ENCODE measurements at regions not wholly inside any gene's neighbourhood (a gene's known extent, or its start where the extent isn't known, plus 50 kb on each side); places are given as distances from the start of the nearest gene placed in this dataset.

DNA sequence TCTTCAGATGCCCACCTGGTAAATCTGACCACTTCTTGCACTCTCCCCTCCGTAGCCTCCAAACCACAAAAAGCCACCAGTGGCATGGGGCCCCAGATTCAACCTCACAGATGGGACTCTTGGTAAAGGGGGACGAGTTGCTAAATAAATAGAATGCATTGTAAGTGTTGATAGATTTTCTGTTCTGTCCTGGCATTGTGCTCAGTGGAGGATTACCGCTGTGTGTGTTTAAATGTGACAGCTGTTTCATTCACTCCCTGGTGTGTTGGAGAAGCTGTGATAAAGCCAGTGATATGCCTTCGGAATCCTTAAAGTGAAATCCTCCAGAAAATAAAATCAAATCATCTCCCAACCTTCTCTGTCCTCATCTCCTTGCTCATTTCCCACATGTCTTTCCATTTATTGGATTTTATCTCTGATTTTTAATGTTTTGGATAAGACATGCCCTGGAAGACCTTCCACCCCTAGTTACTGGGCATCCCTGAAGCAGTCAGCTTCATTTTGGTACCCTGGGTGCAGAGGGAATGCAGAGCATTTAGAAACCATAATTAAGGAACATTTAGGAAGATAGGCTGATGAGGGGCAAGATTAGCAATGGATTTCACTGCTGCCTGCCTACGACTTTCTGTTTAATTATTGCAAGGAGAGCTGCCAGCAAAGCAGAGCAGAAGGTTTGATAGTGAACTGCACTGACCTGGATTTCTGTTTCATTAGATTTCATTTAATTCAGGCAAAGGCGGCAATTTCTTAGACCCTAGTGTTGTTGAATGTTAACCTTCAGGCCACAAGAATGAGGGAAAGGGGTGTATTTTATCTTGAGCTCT, 460.9 kb upstream of the KIRREL3 start:
- DNase-seq, result no peak

DNA sequence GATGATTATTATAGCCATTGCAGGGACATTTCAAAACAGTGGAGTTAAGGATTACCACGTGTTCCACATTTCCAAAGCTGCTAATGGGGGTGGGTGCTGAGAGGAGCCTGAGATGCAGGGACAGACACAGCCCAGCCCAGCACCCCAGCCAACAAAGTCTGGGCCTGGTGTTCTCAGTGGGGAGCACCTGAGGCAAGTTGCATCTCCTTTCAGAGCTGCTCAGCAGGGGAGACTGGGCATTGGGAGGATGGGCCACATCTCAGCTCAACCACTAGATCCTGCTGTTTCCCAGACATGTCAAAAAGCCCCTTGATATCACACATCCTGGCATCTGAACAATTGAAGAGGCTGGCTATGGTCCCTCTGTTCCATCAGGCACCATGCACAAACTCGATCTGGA, 458.0 kb upstream of the KIRREL3 start:
- DNase-seq, result no peak

DNA sequence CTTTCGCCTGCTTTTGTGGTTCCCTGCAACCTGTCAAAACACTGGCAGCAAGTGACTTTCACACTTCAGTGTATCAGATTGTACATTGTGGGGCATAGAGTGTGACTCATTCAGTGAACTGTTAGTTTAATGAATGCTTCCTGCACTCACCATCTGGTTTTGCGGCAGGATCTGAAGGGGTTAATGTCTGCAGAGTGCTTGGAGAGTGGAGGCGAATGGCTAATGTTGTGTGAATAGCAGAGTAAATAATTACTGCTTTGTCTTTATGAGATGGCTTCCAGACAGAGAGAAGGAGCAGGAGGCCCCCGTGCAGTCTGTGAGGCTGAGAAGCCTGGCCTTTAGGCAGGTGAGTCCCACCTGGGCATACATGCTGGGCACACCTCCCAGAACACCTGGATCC, 454.3 kb upstream of the KIRREL3 start:
- DNase-seq, result no peak

DNA sequence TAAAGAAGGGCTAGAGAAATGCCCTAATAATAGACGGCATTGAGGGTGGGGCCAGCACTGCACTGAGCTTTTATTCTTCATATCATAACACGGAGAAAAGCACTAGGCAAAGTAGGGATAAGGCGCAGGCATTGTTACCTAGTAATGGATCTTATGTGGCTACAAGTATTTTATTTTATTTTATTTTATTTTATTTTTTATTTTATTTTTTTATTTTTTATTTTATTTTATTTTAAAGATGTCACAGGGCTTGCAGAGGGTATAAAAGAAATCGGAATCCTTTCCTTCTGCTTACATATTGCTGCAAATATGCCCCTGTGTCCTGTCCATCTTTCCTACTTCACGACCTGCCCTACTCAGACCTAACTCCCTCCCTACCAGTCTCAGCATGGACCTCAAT, 452.0 kb upstream of the KIRREL3 start:
- DNase-seq, result no peak

DNA sequence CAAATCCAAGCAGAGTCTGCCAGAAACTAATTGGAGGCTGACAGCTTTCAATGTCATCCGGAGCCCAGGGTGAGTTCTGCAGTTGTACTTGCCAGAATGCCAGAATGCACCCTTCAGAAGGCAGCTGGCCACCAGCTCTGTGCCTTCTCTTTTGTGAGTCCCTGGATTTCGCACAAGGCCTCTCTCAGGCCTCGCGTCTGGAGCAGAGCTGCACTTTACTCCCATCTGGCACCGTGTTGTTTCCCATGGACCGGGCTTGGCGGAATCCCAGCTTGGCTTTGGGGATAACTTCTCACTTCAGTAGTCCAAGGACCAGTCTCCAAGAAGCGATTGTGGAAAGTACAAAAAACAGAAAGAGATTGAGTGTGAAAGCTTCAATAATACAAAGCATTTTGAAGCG, 451.3 kb upstream of the KIRREL3 start:
- no peak for DNase-seq

DNA sequence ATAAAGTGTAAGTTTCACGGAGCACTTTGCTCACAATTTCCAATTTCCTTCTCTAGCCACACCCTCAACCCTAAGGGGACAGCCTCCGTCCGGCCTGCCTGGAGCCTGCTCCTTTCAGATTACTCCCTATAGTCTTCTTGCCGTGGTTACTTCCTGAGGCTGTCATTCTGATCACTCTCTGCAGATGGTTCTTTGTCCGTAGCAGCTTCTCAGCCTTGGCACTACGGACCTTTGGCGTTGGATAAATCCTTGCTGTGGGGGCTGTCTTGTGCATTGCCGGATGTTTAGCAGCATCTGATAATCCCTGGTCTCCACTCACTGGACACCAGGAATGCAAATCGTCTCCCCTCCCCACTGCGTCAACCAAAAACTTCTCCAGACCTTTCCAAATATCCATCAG, 447.5 kb upstream of the KIRREL3 start:
- no peak for DNase-seq

DNA sequence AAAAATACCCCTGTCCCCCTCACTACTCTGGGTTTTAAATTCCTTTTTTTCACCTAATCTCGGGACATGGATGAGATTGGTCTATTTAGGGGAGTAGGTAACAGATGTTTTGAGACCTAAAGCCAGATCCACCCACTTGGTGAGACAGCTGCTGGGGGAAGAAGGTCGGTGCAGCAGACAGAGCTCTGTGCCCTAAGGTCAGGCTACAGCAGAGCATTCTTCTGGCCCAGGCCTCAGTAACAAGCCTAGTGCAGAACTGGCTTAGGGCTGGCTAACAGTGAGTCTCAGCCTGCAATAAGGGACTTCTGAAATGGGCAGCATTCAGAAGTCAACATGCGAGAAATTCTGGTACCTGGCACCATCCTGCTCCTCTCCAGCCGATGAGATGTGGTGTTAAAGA, 444.9 kb upstream of the KIRREL3 start:
- DNase-seq, result no peak

DNA sequence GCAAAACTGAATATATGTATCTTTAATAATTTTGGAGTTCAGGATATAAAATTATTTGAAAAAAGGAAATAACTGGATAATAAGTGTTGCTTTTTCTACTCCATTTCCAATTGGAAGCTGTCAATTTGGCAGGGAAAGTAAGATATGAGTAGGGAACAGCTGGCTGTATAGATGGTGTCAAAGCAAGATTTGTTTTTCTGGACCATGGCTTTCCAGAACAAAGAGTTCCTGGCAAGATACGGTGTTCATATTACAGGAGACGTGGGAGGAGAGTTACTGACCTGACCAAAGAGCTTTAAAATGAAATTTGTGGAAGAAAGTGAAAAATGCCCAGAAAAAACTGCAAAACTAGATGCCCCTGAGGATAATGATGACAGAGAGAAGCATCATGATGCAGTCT, 442.7 kb upstream of the KIRREL3 start:
- no peak for DNase-seq

DNA sequence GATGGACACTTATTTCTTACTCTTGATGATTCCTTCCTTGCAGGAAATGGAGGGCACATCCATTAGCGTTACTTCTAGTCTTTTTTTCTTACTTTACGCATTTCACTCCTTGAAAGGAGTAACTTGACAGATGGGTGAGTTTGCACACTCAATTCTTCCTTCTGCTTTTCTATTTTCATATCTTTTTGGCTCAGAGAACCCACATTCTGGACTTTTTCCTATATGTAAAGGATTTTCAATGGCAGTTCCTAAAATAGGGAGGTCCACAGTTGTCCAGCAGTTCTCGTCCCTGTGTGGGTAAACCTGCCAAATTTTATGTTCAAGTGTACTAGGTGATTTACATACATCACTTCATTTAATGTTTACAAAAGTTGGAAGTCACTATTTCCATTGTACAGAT, 440.0 kb upstream of the KIRREL3 start:
- DNase-seq, result no peak

DNA sequence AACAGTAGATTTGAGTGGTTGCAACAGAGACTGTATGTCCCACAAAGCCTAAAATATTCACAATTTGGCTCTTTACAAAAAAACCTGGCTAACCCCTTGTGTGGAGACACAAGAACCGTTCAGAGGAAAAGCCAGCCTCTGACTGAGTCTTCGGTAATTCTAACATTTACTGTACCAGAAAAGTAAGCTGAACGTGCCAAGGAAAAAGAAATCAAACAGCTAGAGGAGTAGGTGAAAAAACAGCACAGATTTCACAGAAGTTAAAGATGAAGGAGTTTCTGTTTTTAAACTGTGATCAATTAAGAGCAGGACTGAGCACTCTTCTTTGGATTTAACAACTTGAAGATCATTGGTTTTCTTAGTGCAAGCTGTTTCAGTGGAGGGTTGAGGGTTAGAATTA, 424.7 kb upstream of the KIRREL3 start:
- DNase-seq, result no peak

DNA sequence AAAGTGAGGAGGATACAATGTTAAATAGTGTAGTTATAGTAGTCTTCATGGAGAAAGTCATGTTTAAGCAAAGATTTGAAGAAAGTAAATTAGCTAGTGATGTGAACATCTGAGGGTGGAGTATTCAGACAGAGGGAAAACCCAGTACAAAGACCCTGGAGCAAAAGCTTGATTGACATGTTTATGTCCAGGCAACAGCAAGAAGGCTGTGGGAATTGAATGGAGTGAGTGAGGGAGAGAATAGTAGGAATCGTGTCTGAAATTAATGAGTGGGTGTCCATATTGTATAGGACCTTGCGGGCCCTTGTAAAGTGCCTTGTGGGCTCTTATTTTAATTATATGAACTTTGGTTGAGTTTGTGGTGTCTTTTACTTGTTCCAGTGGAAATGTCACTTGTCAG, 424.1 kb upstream of the KIRREL3 start:
- no peak for DNase-seq

DNA sequence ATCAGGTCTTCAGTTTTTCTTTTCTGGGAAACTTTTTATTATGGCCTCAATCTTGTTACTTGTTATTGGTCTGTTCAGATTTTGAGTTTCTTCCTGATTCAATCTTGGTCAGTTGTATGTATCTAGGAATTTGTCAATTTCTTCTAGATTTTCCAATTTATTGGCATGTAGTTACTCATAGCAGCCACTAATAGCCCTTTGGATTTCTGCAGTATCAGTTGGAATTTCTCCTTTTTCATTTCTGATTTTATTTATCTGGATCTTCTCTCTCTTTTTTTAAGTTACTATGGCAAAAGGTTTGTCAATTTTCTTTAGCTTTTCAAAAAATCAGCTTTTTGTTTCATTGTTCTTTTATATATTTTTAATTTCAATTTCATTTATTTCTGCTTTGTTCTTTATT, 419.6 kb upstream of the KIRREL3 start:
- no peak for DNase-seq

DNA sequence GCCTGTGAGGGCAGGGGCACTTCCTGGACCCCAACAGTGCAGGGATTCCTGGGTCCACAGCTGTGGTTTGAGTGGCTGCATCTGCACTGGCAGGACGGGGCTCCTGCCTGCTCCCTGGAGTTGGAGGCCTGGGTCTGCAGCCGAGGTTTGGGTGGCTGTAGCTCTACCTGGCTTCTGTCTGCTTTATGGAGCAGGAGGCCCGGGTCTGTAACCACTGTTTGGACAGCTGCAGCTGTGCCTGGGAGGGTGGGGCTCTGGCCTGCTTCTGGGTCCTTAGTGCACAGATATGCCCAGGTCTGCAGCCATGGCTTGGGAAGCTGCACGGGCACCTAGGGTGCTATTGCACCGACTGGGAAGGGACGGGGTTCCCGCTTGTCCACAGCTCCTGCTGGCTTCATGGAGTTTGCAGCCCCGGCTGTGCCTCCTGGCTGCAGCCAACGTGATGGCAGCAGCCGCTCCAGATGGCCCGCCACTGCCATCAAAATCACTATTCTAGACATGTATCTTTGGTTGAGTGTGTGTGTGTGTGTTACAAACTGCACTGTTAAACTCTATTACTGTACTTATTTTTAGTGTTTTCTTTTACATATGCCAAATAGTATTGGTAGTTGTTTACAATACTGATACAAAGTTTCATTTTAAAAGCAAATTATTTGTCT, 412.3 kb upstream of the KIRREL3 start:
- no peak for DNase-seq

DNA sequence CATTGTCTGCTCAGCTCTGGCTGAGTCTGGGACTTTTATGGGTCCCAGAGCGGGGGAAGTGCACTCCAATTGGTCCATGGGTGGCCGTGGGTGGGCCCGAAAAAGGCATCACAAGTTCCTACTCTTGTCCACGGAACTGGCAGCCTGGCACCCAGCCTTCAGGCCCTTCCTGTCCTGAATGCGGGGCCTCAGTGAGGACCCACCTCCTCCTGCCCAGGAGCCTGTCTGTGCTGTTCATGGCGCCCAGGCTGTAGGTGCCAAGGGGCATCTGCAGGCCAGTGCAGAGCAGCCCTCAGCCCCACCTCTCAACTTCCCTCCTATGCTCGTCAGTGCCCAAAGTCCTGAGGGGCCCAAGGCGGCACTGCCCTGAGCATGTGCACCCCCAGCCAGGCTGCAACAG, 411.7 kb upstream of the KIRREL3 start:
- DNase-seq, result no peak

DNA sequence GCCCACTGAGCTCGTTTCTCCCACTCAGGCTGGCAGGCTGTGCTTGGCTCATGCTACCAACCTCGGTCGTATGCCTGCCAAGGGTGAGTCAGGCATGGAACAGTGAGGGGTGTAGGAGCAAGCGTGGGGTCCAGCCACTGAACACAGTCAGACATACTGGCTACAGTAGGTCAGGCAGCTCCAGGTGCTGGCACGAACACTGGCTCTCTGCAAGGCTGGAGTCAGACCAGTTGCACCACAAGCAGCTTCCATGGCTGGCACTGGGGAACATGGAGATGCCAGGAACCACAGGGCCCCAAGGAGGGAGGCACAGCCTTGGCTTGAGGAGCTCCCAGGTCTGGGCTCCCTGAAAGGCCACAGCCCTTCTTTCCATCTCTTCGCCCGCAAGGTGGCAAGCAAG, 410.7 kb upstream of the KIRREL3 start:
- no peak for DNase-seq

DNA sequence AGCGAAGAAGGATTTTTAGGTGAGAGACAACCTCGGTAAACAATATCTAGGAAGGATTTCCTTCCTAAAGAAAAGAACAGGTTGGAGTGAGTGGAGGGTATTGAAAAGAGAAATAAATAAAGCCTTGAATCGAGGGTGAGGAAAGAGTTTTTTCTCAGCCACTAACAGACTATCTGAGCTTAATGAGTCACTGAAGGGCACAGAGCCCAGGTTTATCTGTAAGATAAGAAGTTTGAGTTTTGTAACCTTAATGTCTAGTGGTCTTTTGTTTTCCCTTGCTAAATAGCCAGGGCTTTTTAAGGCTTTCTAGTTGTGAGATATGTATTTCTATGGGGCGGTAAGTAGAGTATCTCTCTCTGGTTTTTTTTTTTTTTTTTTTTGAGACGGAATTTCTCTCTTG, 394.5 kb upstream of the KIRREL3 start:
- no peak for DNase-seq

DNA sequence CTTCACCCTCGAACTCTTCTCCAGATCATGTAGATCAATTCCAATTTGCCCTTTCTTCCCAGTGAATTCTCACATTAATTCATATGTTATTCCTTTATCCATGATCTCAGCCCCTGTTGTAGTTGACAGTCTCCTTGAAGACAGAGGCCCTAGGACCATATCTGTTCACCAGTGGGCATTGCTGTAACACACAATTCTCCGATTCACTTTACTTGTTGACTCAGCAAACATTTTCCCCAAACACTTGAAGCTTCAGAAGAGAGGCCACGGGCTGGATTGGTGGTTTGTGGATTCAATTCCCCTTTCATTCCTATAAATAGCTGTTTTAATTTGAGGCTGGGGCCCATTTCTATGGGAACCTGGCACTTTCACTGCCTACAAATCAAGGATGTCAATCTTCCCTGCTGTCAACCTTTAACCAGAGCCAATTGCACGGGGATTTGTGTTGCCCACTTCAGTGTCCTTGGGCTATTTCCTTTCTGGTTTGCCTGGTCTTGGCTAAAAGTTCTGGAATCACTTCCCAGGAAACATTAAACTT, 393.0 kb upstream of the KIRREL3 start:
- DNase-seq, result no peak

DNA sequence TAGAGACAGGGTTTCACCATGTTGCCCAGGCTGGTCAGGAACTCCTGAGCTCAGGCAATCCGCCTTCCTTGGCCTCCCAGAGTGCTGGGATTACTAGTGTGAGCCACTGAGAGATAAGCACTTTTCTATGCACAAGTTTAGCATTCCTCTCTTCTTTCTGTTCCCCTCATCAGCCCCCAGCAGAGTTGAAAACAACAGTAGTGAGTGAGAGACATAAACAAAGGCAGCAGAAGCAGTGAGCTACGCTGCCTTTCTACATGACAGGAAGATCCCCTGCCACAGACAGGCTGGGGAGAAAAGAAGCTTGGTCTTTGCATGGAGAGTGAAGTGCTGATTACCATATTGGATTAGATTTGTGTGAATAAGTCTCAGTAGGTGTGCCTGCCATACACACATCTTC, 392.0 kb upstream of the KIRREL3 start:
- DNase-seq, result no peak

DNA sequence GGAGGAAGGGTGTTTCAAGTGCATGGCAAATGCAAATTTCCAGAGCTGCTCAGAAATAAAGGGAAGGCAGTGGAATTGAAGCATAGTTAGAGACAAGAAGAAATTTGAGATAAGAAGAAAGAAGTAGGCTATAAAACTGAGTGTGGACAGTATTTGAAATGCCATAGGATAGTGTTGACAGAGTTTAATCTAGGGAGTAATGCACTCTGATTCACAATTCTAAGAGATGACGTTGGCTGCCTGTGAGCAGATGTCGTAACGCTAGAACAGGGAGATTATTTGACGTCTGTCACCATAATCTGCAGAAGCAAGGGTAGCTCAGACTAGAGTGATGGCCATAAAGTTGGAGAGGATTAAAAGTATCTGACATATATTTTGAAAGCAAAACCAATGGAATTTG, 389.9 kb upstream of the KIRREL3 start:
- no peak for DNase-seq

DNA sequence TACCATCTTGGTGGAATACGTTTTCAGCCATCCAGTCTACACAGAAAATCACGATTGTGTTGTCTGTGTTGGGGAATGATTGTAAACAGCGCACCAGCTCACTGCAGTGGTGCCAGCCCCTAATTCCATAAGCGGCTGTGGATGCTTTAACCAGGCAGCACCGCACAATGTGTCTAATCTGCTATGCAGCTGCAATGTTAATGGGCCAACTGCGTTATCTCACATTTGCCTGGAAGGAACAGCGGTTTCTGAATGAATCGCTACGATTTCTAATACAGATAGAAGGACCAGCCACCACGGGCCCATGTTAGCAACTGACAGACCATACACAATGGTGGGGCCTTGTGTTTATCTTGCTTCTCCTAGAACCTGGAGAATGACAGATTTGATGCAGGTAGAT, 384.5 kb upstream of the KIRREL3 start:
- DNase-seq, result no peak

DNA sequence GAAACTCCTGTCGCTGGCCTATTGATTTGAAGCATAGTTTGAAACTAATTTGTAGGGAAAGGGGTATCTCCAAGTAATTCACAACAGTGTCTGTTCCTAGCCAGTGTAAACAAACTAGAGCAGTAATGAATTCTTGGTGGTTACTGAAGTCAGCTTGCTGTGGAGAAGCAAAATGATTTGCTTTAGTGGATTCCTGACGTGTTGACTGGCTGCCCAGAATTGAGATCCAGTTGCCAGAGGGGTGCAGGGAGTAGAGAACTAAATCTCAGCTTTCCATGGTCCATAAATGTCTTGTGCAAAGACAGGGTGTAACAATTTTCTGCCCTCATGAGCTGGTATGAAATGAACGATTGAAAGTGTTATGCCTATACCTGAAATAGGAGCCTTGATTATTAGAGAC, 382.5 kb upstream of the KIRREL3 start:
- DNase-seq, result no peak

DNA sequence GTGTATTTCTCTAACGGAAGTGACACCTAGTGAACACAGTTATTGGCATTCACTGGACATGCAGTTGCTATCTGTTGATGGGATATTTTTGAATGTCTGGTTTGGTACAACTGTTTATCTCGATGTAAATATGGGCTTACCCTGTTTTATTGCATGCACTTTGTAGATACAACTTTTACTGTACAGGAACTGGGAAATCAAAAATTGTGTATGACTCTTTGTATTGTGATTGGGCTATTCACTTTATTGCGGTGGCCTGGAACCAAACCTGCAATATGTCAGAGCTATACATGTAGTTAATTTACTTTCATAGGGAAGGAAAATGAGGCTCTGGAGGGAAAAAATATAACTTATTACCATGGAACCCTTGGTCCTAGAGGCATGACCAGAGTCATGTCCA, 380.7 kb upstream of the KIRREL3 start:
- no peak for DNase-seq

DNA sequence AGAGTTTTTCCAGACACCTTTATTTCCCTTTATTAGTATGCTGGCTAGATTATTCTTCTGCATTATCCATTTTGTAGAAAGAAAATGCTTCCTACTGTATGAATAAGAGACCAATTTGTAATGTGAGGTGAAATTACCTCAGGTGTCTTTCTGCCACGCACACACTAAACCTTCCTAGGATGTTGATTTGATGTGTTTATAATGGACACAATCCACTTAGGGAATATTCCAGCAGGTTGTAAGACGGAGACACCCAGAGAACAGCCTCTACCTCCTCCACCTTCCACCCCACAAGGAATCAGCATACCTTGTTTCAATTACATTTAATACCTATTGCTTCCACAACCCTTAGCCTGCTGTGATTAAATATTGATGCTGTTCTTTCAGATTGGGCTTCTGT, 379.1 kb upstream of the KIRREL3 start:
- no peak for DNase-seq

DNA sequence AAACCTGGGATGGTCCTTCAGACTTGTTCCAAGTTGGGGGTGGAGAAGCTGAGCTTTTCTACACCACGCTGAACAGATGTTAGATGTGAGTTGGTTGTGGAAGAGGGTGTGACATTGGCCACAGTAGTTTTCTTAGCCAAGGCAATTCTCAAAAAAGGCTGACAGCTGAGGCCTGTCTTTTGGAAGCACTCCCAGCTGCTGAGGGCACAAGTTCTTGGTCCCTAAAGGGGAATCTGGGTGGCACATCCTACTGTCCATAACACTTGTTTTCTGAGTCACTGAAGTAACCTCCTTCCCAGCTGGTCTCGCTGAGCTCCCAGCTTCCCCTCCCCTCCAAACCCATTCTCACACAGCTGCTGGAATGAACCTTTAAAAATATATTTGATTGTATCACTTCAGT, 375.7 kb upstream of the KIRREL3 start:
- no peak for DNase-seq

DNA sequence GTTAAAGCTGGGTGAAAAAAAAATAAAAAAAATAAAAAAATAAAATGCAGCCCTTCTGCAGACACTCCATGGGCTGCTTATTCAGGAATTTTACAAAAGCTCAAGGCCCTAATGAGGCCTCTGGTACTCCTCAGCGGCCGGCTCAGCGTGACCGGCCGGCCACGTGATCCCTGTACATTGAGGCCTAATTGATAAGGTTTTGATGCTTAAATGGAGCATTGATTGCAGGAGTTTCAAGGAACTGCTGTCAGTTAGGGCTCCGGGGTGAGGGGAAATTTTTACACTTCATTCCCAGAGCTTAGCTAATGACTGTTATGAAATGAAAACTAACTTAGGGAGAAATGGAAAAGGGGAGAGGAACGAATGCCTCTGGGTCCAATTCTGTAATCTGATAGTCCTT, 368.8 kb upstream of the KIRREL3 start:
- no peak for DNase-seq

Data from CD4-positive, alpha-beta T cell treated with Interleukin-17A for 4 hours (primary cell).